Endothelial cell of umbilical vein (primary cell): ENCODE measurements at regions not wholly inside any gene's neighbourhood (a gene's known extent, or its start where the extent isn't known, plus 50 kb on each side); places are given as distances from the start of the nearest gene placed in this dataset.

ENCODE experiments used
- CTCF ChIP-seq, 2 donors: IDR thresholded peaks; 1 replicate in 1 of 2; 2 replicates in 1 of 2; pipeline ENCODE4 v1.5.1; 2011; ENCODE audit warnings: low read length in 2 of 2, mild to moderate bottlenecking in 2 of 2, moderate library complexity in 2 of 2, control low read depth in 1 of 2, inconsistent platforms in 1 of 2, low read depth in 1 of 2; ENCODE audit not compliant: insufficient read depth in 1 of 2; ENCODE audit errors: extremely low read depth in 1 of 2
- POLR2AphosphoS5 ChIP-seq: IDR thresholded peaks from 2 replicates; pipeline ENCODE4 v1.6.1; 2012; ENCODE audit warnings: low read depth, mild to moderate bottlenecking, control low read depth, low read length, moderate library complexity; ENCODE audit not compliant: insufficient read depth

GRCh38 chr3:41037651-41038334 is 161.5 kb upstream of the CTNNB1 start:
- TF ChIP-seq CTCF (IDR thresholded peaks at IDR 0.05; ENCODE audit: extremely low read depth in 1 of 2, insufficient read depth in 1 of 2, low read depth in 1 of 2, low read length in 2 of 2), result no peak
- TF ChIP-seq POLR2AphosphoS5, result no peak
